Glomerular endothelial cell (primary cell): ENCODE measurements at regions not wholly inside any gene's neighbourhood (a gene's known extent, or its start where the extent isn't known, plus 50 kb on each side); places are given as distances from the start of the nearest gene placed in this dataset.
A peak's percentile ranks its signal among the peaks of the same experiment; 100 is the strongest.

Source experiments
- DNase-seq: peaks from one replicate; pipeline ENCODE4 v3.0.0-alpha.2; 2011; ENCODE audit warnings: low read depth, low spot score; ENCODE audit errors: extremely low read depth

GRCh38 chr10:4051011-4051640, 266.1 kb upstream of the KLF6 start:
- no peak for DNase-seq

- no peak for DNase-seq
These were observed 265.1 kb upstream of the KLF6 start for GRCh38 chr10:4050061-4050460.

GRCh38 chr10:4049348-4049747, 264.3 kb upstream of the KLF6 start:
- no peak for DNase-seq

DNA sequence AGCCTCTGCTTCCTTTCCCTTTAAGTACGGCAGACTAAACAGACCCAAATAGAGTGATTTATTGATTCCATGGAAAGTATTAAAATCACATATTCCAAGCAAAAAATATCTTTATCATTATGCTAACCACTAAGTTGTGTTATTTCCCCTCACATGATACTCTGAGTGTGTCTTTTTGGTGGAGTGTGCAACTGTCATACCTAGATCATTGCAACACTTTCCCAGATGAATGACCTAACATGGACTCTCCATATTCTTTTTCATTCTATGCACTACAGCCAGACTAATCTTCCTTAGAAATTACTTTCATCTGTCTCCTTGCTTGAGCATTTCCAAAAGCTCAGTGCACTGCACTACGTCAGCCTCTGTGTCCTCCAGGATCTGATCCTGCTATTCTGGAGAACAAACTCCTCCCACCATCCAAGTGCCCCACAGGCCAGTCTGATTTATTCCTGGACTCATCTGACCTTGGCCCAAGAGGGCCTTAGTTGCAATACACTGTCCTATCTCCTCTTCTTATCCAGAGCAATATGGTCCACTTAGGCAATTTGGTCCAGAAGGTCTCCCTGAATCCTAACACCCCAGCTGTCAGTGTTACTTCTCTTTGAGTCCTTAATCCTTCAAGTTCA, 263.3 kb upstream of the KLF6 start:
- no peak for DNase-seq

DNA sequence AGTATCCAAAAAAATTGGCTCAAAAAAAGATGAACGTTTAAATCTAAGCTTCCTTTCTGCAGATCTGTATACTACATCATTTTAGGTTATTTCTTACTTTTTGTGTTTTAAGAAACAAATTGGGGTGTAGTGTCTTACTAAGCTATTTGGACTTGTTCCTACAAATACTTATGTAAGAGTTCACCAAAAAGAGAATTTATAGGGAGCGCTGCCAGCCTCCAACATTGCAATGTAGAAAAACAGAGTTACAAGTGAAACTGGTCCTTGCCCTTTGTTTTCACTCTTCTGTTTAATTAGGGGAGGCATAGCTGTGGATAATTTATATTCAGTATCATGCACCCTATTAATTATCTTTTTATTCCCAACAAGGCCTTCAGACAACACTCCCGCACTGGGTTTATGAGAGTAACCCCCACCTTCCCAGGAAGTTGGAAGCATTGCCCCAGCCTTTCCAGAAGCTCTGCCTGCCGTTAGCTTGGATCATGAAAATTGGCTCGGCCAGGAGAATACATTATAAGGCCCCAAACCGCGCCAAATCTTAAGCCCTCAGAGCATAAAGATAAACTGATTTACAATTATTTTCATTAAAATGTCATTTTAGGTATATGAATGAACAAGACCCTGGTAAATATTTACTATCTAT, 261.8 kb upstream of the KLF6 start:
- no peak for DNase-seq

- no peak for DNase-seq
These were observed 261.0 kb upstream of the KLF6 start for GRCh38 chr10:4046030-4046429.

- DNase-seq: peak; percentile 90
These were observed 259.1 kb upstream of the KLF6 start for GRCh38 chr10:4043897-4044665.

GRCh38 chr10:4041635-4042034, 256.6 kb upstream of the KLF6 start:
- DNase-seq: no peak

GRCh38 chr10:4038000-4038399, 253.0 kb upstream of the KLF6 start:
- DNase-seq: no peak

GRCh38 chr10:4035599-4035945, 250.6 kb upstream of the KLF6 start:
- no peak for DNase-seq

DNA sequence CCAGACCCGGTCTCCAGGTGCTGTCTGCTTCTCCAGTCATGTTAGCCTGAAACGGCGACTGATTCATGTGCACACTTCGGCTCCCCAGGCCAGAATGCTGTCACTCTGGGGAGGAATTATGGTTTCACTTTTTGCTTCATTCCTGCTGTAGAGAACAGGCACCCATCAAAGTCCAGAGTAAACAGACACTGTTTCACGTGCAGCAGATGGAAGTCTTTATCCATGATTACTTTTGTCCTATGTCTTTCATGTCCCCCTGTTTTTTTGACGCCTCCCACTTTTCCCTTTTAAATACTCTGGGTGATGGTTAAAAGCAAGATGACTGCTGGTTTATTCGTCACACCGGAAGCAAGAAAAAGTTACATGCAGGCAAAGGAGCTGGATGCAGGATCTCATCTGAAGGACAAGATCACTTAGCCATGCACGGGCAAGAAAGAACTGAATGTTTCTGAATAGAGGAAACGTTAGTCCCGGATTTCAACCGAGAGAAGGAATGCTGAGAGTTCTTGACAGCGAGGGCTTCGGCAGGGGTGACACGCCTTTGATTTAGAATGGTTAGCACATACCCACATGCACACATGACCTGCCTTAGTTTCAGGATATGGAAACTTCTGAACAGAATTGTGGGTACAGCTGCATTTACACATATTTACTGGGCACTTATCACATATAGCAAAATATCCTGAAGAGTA, 250.0 kb upstream of the KLF6 start:
- no peak for DNase-seq

GRCh38 chr10:4033341-4033896, 248.4 kb upstream of the KLF6 start:
- no peak for DNase-seq

- no peak for DNase-seq
These were observed 244.9 kb upstream of the KLF6 start for GRCh38 chr10:4029866-4030265.

GRCh38 chr10:4028854-4029583, 244.0 kb upstream of the KLF6 start:
- DNase-seq: no peak

DNA sequence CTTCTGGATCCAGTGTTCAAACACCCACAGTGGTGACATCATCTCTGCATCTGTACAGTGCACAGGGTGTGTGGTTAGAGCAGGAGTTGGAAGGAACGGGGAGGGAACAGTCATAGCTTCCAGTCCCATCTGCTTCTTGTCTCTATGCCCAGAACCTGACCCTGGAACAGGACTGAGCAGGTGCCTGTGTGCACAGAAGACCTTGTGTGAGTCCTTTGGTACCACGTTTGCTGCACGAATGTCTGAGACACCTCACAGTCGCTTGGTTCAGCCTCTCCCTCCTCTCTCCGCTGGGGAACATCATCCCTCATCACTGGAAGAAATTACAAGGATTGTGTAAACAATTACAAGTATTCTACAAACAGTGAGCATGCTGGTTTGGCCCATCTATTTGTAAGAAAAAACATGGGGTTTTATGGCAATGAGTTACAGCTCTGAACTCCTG, 243.0 kb upstream of the KLF6 start:
- no peak for DNase-seq

GRCh38 chr10:4025339-4025738, 240.3 kb upstream of the KLF6 start:
- DNase-seq: no peak

GRCh38 chr10:4024516-4025245, 239.7 kb upstream of the KLF6 start:
- DNase-seq: no peak

GRCh38 chr10:4024027-4024426, 239.0 kb upstream of the KLF6 start:
- no peak for DNase-seq

DNA sequence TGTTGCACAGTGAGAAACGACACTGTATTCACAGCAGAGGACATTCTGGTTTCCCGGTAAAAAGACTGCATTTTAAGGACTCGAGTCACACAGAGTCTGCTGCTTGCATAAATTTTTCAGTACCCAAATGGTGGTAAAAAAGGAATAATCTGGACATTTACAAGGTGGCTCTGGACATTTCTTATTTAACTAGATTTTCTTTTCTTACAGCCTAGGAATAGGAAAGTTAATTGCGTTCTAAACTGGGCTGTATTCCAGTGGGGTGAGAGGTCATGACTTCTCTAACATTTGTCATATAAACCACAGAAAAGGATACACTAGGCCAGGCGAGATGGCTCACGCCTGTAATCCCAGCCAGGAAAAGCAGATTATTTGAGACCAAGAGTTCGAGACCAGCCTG, 237.5 kb upstream of the KLF6 start:
- DNase-seq: no peak
